ENCODE measurements at regions not wholly inside any gene's neighbourhood (a gene's known extent, or its start where the extent isn't known, plus 50 kb on each side); places are given as distances from the start of the nearest gene placed in this dataset.

DNA sequence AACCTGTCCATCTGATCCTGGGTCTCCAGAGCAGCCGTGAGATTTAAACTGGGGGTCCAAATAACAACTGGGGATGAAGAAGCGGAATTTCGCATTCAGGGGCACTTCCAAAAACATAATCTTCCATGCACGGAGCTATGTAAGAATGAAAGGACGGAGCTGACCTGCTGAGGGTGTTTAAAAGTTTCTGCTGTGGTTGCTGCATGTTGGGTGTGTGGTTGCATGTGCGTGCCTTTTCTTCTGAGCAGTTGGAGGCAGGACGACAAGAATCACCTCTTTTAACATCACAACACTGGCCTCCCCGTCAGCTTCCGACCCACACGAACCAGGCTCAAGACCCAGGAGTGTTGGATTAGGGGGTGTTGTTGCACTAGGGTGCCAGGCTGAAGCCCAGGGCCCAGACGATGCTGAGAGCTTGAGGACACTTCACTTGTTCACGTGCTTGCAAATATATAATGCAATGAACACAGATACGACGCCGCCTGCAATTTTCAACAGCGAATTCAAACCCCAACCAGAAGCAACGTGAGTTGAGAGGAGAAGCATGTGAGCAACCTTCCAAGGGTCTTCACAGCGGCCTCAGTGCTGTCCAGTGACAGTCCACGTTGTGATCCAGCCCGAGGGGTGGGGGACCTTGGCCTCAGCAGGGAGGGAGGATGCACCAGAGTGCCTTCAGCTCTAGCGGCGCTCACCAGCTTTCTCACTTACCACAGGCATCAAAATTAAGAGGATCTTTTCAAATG is 76.0 kb upstream of the SALL3 start:
- no peak for DNase-seq

GRCh38 chr18:78904179-78904531 is 75.5 kb upstream of the SALL3 start:
- DNase-seq: no peak

- no peak for DNase-seq
Observed at GRCh38 chr18:78905334-78905733, 74.3 kb upstream of the SALL3 start.

DNA sequence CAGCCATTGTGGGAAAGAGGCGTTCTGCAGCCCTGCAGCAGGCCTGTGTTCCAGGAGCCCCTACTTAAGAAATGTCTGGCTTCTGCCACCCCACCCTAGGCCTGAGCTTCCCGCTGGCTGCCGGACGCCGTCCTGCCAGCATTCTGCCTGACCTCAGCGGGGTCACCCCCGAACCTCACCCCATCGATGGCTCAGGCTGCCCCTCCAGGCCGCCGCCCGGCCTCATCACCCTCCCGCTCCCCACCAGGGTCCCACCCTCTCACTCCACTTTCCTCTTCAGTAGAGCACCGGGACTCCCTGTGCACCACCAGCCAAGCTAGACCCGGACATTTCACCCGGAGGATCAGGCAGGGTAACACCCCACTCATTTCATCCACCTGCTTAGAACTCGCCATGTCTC is 73.6 kb upstream of the SALL3 start:
- DNase-seq: no peak

- DNase-seq: no peak
Observed at GRCh38 chr18:78908462-78909260, 71.0 kb upstream of the SALL3 start.

DNA sequence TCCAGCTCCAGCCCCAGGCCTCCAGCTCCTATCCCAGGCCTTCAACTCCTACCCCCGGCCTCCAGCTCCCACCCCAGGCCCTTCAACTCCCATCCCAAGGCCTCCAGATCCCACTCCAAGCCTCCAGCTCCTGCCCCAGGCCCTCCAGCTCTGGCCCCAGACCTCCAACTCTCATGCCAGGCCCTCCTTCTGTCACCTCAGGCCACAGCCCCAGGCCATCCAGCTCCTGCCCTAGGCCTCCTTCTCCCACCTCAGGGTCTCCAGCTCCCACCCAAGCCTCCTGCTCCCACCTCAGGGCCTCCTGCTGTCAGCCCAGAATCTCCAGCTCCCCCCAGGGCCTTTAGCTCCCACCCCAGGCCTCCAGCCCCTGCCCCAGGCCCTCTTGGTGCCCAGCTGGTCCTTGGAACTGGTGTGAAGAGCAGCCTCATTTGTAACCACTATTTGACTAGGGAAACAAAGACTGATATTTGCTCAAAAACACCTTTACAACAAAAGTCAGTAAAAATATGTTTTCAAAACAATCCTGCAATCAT is 67.8 kb upstream of the SALL3 start:
- no peak for DNase-seq

DNA sequence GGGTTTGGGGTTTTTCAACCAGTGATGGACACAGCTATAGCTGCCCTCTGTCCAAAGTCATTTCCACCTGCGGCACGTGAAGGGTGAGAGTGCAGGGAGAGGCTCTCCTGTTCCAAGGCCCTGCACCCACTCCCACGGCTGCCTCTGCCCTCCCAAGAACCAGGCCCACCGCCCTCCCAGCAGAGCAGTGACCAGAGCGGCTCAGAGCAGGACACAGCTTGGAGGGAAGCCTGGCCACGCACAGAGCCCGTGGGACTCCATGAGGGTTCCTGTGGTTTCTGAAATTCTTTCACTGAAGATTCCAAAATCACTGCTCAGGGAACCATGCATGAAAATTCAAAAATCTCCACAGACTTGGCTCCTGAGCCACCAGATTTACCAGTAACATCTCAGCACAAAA is 67.3 kb upstream of the SALL3 start:
- DNase-seq: no peak

GRCh38 chr18:78912844-78913243 is 66.8 kb upstream of the SALL3 start:
- no peak for DNase-seq

DNA sequence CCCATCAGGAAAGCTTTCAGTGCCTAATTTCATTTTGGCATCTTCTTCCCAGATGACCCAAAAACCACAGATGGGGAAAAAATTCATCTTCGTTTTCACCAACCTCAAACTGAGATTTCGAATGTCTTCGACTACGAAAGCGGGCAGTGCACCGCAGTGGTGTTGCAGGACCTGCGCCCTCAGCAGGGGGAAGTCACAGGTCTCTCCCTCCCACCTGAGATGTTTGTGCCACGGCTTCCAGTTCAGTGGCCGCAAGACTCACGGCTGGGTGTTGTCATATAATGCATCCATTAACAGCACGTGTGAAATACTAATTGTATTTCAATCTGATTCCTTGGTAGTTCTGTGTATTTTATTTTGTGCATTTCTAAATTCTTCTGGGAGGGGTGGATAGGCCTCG is 66.2 kb upstream of the SALL3 start:
- DNase-seq: no peak

DNA sequence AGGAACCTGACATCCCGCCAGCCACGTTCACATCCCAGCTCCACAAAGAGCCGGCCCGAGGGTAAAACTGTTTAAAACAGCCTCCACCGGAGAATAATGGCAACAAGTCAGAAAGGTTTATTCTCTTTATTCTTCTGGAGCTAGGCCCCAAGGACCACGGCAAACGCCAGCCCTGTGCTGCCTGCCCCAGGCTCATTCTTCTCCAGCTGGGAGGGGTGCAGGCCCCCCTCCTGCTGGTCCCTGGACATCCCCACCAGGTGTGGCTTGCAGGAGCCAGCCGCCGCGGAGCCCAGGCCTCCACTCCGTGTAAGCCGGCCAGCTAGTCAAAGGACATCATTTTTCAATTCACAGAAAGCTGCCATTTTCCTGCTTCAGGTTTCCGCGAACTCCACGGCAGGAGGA is 65.8 kb upstream of the SALL3 start:
- DNase-seq: no peak

DNA sequence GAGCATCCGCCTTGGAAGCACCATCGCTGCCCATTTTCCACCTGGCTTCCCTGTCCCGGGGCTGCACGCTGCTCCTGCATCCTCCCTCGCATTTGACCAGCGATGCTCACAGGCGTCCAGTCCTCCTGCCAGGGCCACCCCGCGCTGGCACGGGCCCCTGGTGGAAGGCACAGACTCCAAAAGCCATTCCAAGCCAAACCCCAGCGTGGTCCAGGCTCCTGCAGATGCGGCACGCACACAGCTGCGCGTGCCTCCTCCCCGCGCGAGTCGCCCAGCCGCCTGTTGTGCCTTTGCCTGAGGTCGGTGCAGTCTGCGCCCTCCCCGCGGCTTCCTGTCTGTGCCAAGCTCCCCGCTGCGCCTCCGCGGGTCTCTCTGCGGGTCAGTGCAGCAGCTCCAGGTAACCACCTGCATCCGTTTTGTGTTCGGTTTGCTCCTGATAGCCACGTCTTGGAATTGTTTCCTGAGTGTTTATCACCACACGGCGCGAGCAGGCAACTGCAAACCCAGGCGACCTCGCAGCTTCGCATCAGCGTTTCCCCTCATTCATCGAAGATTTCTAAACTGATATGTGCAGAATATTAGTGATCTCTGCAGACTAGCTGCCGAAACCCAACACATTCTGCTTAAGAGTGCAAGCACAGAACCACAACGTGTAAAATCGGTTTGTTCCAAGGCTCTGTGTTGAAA is 65.2 kb upstream of the SALL3 start:
- no peak for DNase-seq

DNA sequence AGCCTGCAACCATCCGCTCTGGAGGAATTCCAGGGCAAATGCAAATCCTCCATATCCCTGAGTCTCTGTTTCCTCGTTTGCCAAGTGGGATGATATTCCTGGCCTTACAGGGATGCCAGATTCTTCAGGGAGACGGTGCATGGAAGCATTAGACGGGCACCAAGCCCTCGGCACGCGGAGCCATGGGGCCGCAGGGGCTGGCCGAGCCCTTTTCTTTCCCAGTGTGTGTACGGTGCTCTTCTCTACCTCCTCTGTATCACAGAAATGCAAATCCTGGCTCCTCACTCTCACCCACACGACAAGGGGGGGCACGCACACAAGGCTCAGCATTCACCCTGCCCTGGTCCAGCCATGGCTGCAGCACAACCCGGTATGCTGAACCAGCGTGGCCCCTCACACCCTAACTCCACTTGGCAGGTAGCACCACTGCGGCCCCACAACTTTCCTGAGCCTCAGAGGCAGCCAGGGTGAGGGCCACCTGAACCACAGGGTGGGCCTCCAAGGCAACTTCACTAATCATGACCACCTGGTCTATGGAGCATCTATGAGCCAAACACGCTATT is 64.1 kb upstream of the SALL3 start:
- DNase-seq: no peak

DNA sequence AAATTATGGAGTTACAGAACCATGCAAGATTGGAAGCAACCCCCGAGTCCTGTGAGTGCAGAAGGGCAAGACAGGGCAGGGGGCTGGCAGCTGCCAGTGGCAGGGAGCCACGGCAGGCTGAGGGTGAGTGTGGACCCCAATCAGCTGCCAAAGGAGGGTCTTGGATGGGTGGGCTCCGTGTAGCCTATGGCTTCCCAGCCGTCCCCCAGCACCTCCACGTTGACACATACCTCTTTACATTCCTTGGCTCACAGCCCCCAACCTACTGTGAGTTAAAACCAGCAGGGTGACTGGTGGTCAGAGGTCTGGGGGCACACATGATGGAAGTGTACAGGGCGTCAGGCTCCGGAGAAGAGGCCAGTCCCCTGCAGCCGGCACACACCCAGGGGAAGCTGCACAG is 60.9 kb upstream of the SALL3 start:
- no peak for DNase-seq

DNA sequence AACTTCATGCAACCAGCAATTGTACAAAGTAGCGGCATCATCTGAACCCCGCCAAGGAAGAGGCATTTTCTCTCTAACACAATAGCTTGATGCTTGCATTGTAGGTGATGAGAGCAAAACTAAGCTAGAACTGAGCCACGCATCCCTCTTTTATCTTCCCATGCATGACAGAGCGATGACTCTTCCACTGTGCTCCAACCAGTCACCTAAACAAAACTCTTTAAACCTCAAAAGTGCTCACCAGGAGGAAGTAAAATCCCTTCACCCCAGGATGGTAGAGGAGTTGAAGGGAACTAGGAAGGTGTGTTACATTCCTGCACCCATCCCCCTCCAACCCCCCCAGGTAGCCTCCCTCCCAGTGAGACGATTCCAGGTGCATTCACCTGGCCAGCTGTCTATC is 59.7 kb upstream of the SALL3 start:
- DNase-seq: no peak

DNA sequence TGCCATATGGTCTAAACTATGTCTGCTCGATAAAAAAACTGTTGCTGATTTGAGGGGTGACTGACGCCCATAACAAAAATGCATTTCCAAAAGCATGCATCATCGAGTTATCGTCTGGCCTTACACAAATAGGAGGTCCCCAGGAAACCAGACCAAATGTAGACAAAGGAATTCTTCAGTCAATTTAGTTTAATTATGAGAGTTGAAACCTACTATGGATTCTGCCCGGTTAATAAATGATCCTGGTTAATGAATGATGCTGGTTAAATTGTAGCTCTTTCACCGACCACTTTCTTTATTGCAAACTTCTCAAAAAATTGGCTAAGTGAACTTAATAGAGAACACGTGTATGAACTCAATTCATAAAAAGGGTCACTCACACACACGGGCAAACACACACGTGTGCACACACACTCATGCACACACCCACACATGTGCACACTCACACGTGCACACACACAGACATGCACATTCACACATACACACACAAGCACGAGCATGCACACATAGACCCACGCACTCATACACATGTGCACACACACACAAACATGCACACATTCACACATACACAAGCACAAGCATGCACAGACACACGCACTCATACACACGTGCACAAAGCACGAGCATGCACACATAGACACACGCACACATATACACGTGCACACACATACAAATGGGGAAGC is 59.0 kb upstream of the SALL3 start:
- DNase-seq: no peak

DNA sequence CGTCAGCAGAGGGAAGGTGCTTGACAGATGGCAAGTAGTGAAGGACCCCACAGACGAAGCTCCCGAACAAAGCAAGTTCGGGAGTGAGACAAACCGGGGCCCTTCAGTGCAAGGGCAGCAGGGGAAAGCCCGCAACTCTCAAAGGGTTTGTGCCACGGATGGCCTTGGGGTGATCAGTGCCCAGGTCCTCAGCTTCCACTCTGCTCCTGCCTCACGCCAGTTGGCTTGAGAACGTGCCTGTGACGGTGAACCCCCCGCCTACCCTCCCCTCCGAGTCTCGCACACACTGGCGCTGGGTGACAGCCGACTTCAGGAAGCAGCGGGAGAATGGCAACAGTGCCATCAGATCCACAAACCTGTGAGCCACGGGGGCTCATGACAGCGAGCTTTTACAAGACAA is 56.8 kb upstream of the SALL3 start:
- DNase-seq: no peak

DNA sequence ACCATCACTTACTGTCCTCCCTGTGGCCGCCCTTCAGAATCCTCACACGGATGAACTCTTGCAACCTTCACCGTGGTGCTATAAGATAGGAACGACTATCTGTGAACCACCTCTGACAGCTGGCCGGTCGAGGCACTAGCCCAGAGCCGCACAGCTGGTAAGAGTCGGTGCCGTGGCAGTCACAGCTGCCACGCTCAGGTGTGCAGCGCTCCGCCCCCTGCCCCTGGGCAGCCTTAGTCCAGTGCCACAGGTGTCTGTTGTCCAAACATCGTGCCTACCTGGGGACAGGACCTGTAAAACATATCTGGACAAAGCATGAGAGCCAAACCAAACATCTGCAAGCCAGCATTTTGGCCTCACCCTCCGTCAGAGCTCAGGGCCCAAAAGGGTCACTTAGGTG is 55.3 kb upstream of the SALL3 start:
- DNase-seq: no peak

DNA sequence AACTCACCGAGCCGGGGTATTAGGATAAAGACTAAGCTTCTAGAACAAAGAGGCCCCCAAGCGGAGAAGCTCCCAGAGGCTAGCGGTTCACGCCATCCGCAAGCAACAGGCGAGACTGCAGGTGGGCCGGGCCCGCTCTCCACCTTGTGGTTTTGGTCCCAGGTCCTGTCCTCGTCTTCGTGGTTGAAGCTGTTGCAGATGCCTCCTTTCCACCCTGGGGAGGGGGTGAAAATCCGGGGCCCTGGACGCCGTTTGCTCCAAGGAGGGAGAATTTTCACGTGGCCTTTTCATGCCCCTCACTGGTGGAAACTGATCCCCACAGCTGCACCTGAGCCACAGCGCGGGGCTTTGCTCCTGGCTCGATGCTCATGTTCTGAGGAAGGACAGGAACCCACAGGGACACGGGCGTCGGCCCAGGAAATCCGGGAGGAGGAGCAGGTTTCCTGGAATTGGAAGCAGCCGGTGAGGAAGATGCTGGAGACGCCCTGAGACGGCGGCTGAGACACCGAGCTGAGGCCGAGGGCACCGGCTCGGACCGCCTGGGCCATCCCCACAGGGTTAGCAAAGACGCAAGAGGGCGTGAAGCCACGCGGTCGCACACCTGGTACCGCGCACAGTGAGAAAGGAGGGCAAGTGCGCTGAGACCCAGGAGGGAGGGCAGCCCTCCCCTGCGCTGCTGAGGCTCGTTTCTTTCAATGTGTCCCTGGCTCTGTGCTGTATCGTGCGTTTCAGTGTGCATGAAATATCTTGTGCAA is 54.7 kb upstream of the SALL3 start:
- no peak for DNase-seq

DNA sequence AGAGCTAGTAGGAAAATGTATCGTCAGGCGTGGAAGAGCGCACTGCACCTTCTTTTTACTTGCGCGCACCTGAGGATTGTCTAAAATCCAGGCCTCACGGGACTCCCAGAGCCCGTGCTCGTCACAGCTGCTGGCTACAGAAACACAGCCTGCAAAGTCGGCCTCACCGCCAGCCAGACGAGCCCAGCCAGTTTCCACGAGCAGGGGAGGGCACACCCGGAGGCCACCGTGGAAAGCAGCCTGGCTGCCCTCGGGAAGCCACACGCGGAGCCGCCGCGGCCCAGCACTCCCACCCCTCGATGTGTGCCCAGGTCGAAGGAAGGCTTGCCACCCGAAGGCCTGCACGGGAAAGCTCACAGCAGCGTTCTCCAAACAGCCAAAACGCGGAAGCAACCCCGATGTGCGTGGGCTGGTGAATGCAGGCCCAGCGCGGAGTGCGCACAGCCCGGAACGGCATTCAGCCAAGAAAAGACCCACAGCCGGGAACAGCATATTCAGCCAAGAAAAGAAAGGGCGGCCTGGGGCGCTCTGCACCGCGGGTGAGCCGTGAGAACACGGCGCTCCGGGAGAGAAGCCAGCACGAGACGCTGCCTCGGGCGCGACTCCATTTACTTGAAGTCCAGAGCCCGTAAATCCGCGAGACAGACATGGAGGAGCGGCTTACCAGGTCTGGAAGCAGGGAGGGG is 53.9 kb upstream of the SALL3 start:
- no peak for DNase-seq

- no peak for DNase-seq
Observed at GRCh38 chr18:78926243-78926615, 53.4 kb upstream of the SALL3 start.

GRCh38 chr18:78927156-78927555 is 52.5 kb upstream of the SALL3 start:
- no peak for DNase-seq

- no peak for DNase-seq
Observed at GRCh38 chr18:78927616-78928015, 52.0 kb upstream of the SALL3 start.

All from left hindlimb (tissue), 1 donor.